K562 (cell line): ENCODE measurements at regions not wholly inside any gene's neighbourhood (a gene's known extent, or its start where the extent isn't known, plus 50 kb on each side); places are given as distances from the start of the nearest gene placed in this dataset. TPM values are rescaled to one million over a fixed set of nuclear protein-coding genes. Genes with fewer than 3 reads are reported as not detected.

Source experiments
- small RNA-seq: library from RNA; depleted of rRNA; stranded (forward); fragments of <200 nt; gene quantifications from one replicate; pipeline ENCODE3, GENCODE V24; 2014

Small RNA genes in the stretch of these regions (small RNA-seq; reads per million reads assigned to genes)
- gene AC026951.2 (not detected), gene RF00425 (not detected)
